Caco-2 (cell line): ENCODE measurements at regions not wholly inside any gene's neighbourhood (a gene's known extent, or its start where the extent isn't known, plus 50 kb on each side); places are given as distances from the start of the nearest gene placed in this dataset.

ENCODE experiments used
- BruUV-seq: library from RNA; stranded (reverse); fragments of 400-500 nt; replicated peaks from 2 replicates; lab custom pipeline; 2021; lab: Mats Ljungman, UMichigan
- CTCF ChIA-PET: fragments of 300-600 bp; sonication (Branson Sonifier 250); formaldehyde crosslinking; loops from one replicate; lab custom pipeline; 2022; ENCODE audit warnings: antibody characterized with exemption; lab: Charles Lee
- POLR2A ChIA-PET: fragments of 300-600 bp; sonication (Branson Sonifier 250); formaldehyde crosslinking; loops from one replicate; lab custom pipeline; 2022; ENCODE audit warnings: antibody characterized with exemption; lab: Charles Lee
- DNase-seq, 2 experiments: peaks; one replicate each; pipeline versions ENCODE4 v3.0.0 to v3.0.0-alpha.2; 2020 to 2022
- H3K27me3 ChIP-seq: replicated peaks from 2 replicates; pipeline ENCODE4 v1.6.0; 2011; ENCODE audit warnings: low read length; ENCODE audit not compliant: control insufficient read depth, insufficient read depth
- H3K36me3 ChIP-seq: 2 replicates; pipeline ENCODE4 v1.5.1; 2011; ENCODE audit warnings: low read length; ENCODE audit not compliant: control insufficient read depth, insufficient read depth
- H3K4me1 ChIP-seq: fragments of 250-450 bp; sonication (Bioruptor Pico); 2 replicates; pipeline ENCODE4 v1.5.1; 2020; ENCODE audit warnings: mild to moderate bottlenecking
- H3K4me3 ChIP-seq: 2 replicates; pipeline ENCODE4 v1.5.1; 2011; ENCODE audit warnings: low read depth, mild to moderate bottlenecking, control low read depth, low read length
- H3K9me3 ChIP-seq: fragments of 250-450 bp; sonication (Bioruptor Pico); 2 replicates; pipeline ENCODE4 v1.5.1; 2020; ENCODE audit warnings: mild to moderate bottlenecking, moderate library complexity
- H3K27ac Mint-ChIP-seq: one replicate; pipeline ENCODE4 v1.8.0; 2022; ENCODE audit warnings: mixed read lengths; ENCODE audit not compliant: unreplicated experiment
- H3K27me3 Mint-ChIP-seq: one replicate; pipeline ENCODE4 v1.8.0; 2022; ENCODE audit warnings: mixed read lengths; ENCODE audit not compliant: insufficient read depth, unreplicated experiment
- H3K36me3 Mint-ChIP-seq: one replicate; pipeline ENCODE4 v1.8.0; 2022; ENCODE audit warnings: mild to moderate bottlenecking, mixed read lengths; ENCODE audit not compliant: insufficient read depth, unreplicated experiment
- H3K4me1 Mint-ChIP-seq: one replicate; pipeline ENCODE4 v1.8.0; 2022; ENCODE audit warnings: low read depth, mixed read lengths; ENCODE audit not compliant: unreplicated experiment
- H3K4me3 Mint-ChIP-seq: one replicate; pipeline ENCODE4 v1.8.0; 2022; ENCODE audit warnings: mild to moderate bottlenecking, moderate library complexity, mixed read lengths; ENCODE audit not compliant: unreplicated experiment
- H3K9me3 Mint-ChIP-seq: one replicate; pipeline ENCODE4 v1.8.0; 2022; ENCODE audit warnings: mixed read lengths; ENCODE audit not compliant: unreplicated experiment
- intact Hi-C: fragments of 100-400 bp; cut with micrococcal nuclease; formaldehyde crosslinking; loops from one replicate; pipeline ENCODE4 v1.10.0; 2022; ENCODE audit not compliant: unreplicated experiment
- TF ChIP-seq, protein P1 (sequence below), 2 experiments: fragments of 200-600 bp in 1 of 2; IDR thresholded peaks; 1 replicate in 1 of 2; 2 replicates in 1 of 2; pipeline versions ENCODE4 v1.5.1 to v1.8.0; 2011 to 2022; ENCODE audit warnings: antibody characterized with exemption in 1 of 2, control low read depth in 1 of 2, inconsistent platforms in 1 of 2, low read depth in 1 of 2, low read length in 1 of 2, mild to moderate bottlenecking in 1 of 2, moderate library complexity in 1 of 2; ENCODE audit not compliant: insufficient read depth in 1 of 2, severe bottlenecking in 1 of 2, unreplicated experiment in 1 of 2

DNA sequence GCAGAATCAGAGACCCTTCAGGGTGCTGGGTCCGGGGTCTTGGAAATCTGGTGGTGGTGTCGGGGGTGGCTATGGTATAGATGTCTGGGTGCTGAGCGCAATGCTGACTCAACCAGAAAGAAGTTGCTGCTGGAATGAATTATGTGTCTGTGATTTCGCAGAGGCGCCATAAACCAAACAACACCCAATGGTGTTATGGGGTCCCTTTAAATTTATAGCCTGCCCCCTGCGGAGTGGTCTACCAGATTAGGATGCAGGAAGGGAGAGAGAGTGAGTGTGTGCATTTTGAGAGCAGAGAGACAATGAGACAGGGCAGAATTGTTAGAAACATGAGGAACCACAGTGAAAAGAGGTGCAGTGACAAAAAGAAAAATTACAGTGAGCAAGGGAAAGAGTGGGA, 100.7 kb upstream of the CDH11 start:
- intact Hi-C loops: no loop called here
- POLR2A ChIA-PET: no interaction called here
- no TSS peak for BruUV-seq
- Histone ChIP-seq H3K27me3 (no peaks in the 10 kb centered on the region), H3K4me3 (no peak overlapping the region), H3K36me3 (no peaks in the 10 kb centered on the region), H3K9me3 (no peaks in the 10 kb centered on the region), H3K4me1 (no peaks in the 10 kb centered on the region)
- Mint-ChIP-seq H3K4me3 (no peak overlapping the region), H3K36me3 (no peaks in the 10 kb centered on the region), H3K9me3 (no peaks in the 10 kb centered on the region), H3K4me1 (no peaks in the 10 kb centered on the region), H3K27ac (no peak overlapping the region), H3K27me3 (peaks cover 11% of the 10 kb centered on the region)
- TF ChIP-seq, protein P1, sequence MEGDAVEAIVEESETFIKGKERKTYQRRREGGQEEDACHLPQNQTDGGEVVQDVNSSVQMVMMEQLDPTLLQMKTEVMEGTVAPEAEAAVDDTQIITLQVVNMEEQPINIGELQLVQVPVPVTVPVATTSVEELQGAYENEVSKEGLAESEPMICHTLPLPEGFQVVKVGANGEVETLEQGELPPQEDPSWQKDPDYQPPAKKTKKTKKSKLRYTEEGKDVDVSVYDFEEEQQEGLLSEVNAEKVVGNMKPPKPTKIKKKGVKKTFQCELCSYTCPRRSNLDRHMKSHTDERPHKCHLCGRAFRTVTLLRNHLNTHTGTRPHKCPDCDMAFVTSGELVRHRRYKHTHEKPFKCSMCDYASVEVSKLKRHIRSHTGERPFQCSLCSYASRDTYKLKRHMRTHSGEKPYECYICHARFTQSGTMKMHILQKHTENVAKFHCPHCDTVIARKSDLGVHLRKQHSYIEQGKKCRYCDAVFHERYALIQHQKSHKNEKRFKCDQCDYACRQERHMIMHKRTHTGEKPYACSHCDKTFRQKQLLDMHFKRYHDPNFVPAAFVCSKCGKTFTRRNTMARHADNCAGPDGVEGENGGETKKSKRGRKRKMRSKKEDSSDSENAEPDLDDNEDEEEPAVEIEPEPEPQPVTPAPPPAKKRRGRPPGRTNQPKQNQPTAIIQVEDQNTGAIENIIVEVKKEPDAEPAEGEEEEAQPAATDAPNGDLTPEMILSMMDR (IDR thresholded peaks at IDR 0.05; ENCODE audit: insufficient read depth in 1 of 2, low read depth in 1 of 2, low read length in 1 of 2, severe bottlenecking in 1 of 2, unreplicated experiment in 1 of 2): no peak
- no peak for DNase-seq
- CTCF ChIA-PET: no interaction called here

- H3K27me3 Mint-ChIP-seq: peaks cover 11% of the 10 kb centered on the region
- POLR2A ChIA-PET: no interaction called here
- CTCF ChIA-PET: no interaction called here
- Histone ChIP-seq H3K36me3 (no peaks in the 10 kb centered on the region), H3K9me3 (no peaks in the 10 kb centered on the region), H3K4me1 (no peaks in the 10 kb centered on the region), H3K4me3 (no peak overlapping the region), H3K27me3 (no peaks in the 10 kb centered on the region)
- H3K9me3 Mint-ChIP-seq: no peaks in the 10 kb centered on the region
- intact Hi-C loops: no loop called here
- no peak overlapping the region for H3K27ac Mint-ChIP-seq
- H3K4me1 Mint-ChIP-seq: no peaks in the 10 kb centered on the region
- no peak for DNase-seq
- TF ChIP-seq, protein P1 (IDR thresholded peaks at IDR 0.05; ENCODE audit: insufficient read depth in 1 of 2, low read depth in 1 of 2, low read length in 1 of 2, severe bottlenecking in 1 of 2, unreplicated experiment in 1 of 2): no peak
- no peak overlapping the region for H3K4me3 Mint-ChIP-seq
- H3K36me3 Mint-ChIP-seq: no peaks in the 10 kb centered on the region
- BruUV-seq: no TSS peak
These were observed 100.2 kb upstream of the CDH11 start for GRCh38 chr16:65222049-65222448.

DNA sequence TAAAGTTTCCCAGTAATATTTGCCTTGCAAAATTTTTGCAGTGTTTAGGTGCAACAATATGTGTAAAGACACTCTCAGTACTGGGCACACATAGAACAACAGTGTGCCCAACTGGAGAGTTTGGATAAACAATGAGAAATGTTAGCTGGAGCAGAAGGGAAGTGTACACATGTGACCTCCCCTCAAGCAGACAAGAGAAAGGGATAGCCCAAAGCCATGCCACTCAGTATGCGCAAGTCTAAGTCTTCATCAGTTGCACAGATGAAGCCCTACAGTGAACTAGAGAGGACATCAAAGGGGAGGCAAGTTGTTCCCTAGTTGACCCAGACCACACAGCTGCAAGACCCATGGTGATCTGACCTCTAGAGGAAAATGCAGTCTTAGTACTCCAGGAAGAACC, 97.9 kb upstream of the CDH11 start:
- no peak overlapping the region for H3K27ac Mint-ChIP-seq
- Histone ChIP-seq H3K4me1 (no peaks in the 10 kb centered on the region), H3K9me3 (no peaks in the 10 kb centered on the region), H3K36me3 (no peaks in the 10 kb centered on the region), H3K27me3 (no peaks in the 10 kb centered on the region), H3K4me3 (no peak overlapping the region)
- ChIA-PET POLR2A (no interaction called here), CTCF (no interaction called here)
- intact Hi-C loops: no loop called here
- DNase-seq: no peak
- no peaks in the 10 kb centered on the region for H3K36me3 Mint-ChIP-seq
- no peaks in the 10 kb centered on the region for H3K9me3 Mint-ChIP-seq
- no TSS peak for BruUV-seq
- no peaks in the 10 kb centered on the region for H3K4me1 Mint-ChIP-seq
- H3K4me3 Mint-ChIP-seq: no peak overlapping the region
- peaks cover 16% of the 10 kb centered on the region for H3K27me3 Mint-ChIP-seq
- TF ChIP-seq, protein P1 (IDR thresholded peaks at IDR 0.05; ENCODE audit: insufficient read depth in 1 of 2, low read depth in 1 of 2, low read length in 1 of 2, severe bottlenecking in 1 of 2, unreplicated experiment in 1 of 2): no peak
